Pancreas (tissue), 10 donors: ENCODE measurements at regions not wholly inside any gene's neighbourhood (a gene's known extent, or its start where the extent isn't known, plus 50 kb on each side); places are given as distances from the start of the nearest gene placed in this dataset.

Source experiments
- ATAC-seq, 4 donors: fragments of 200-7000 bp; cut with Tn5 transposase; one replicate each; pipeline versions ENCODE4 v1.8.0 to v1.9.1; 2020; ENCODE audit warnings: mild to moderate bottlenecking in 4 of 4, moderate library complexity in 4 of 4
- DNase-seq, 6 donors: peaks; one replicate each; pipeline ENCODE4 v3.0.0-alpha.2; 2020
- FAIRE-seq: peaks from 2 replicates; lab custom pipeline; 2012; peaks lifted over from hg19 to GRCh38; lab: Jason Lieb, UNC
- H3K27ac ChIP-seq, 4 donors: fragments of 200-600 bp; sonication (generic); 1 replicate in 3 of 4; 2 replicates in 1 of 4; pipeline versions ENCODE4 v1.5.0 to v1.8.0; 2020
- H3K27me3 ChIP-seq, 4 donors: fragments of 200-600 bp; one replicate each; pipeline ENCODE4 v1.8.0; 2021
- H3K36me3 ChIP-seq, 3 donors: fragments of 200-600 bp; sonication (generic) in 1 of 3; one replicate each; pipeline versions ENCODE4 v1.5.0 to v1.8.0; 2020 to 2021
- H3K4me1 ChIP-seq, 3 donors: fragments of 200-600 bp; one replicate each; pipeline ENCODE4 v1.8.0; 2021
- H3K4me3 ChIP-seq, 4 donors: fragments of 200-600 bp; sonication (generic) in 2 of 4; one replicate each; pipeline versions ENCODE4 v1.5.0 to v1.8.0; 2020 to 2021
- H3K9me3 ChIP-seq, 4 donors: fragments of 200-600 bp; one replicate each; pipeline ENCODE4 v1.8.0; 2021
- WGBS, 2 donors: extraction: QIAGEN DNeasy Blood & Tissue Kit; methylation state at CpG; one replicate each; pipeline ENCODE4 v1.1.7; 2013; 5-methylcytosine and 5-hydroxymethylcytosine counted together
- intact Hi-C, 3 donors: fragments of 100-400 bp; cut with DNase I; formaldehyde crosslinking; loops; one replicate each; pipeline versions ENCODE4 v1.11.1 to v1.14.2; 2022
- TF ChIP-seq, protein P1 (sequence below), 4 donors: fragments of 200-600 bp; sonication (generic) in 3 of 4; IDR thresholded peaks; one replicate each; pipeline versions ENCODE4 v1.5.0 to v1.8.0; 2021; ENCODE audit warnings: antibody characterized with exemption in 4 of 4
- donor health status: healthy with polysubstance abuse.
- donor health status: DM: no; HTN: no; CAD: no; lungs with moderate emphysema.
- donor health status: DM: no; HTN: no; CAD: no.
- donor health status: control.
- donor health status: control.
- donor health status: Bipolar disorder and iron deficiency.
- donor health status: DM: yes; HTN: yes; CAD: no.
- donor health status: DM: no; HTN: no; CAD: no.
- donor health status: DM: no; HTN: no; CAD: no.
- donor health status: DM: yes; HTN: yes; CAD: no.

DNA sequence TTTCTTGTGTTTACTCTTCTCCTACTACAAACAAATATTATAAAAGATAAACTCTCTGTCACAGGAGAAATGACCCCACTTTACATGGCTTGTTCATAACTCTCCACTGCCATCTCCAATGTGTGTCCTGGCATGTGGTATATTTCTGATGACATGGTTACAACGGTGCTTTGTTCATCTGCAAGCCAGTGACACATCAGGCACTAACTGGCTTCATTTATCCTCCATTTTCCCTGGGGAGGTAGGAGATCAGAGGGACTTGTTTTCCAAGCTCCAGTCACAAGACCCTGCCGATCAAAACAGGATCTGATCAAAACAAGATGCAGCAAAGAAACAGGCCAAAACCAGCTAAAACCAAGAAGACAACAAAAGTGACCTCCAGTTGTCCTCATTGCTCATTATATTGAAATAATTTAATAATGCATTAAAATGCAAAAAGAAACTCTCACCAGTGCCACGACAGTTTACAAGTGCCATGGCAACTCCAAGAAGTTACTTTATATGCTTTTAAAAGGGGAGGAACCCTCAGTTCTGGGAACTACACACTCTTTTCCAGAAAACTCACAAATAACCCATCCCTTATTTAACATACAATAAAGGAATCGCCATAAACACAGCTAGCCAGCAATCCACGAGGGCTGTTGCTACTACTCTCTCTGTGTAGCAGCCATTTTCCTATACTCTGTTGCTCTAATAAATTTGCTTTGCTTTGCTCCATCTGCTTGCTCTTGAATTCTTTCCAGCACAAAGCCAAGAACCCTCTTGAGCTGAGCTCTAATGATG, 224.2 kb downstream of the XPNPEP1 start:
- H3K27ac ChIP-seq = no peak overlapping the region
- intact Hi-C loops = no loop called here
- no peak for FAIRE-seq
- no peak for DNase-seq
- H3K9me3 ChIP-seq = no peaks in the 10 kb centered on the region
- ATAC-seq = no peak
- 78 to 82% methylated on average over 5 of the region's 5 CpGs for WGBS, 2 donors
- no peaks in the 10 kb centered on the region for H3K27me3 ChIP-seq
- TF ChIP-seq, protein P1, sequence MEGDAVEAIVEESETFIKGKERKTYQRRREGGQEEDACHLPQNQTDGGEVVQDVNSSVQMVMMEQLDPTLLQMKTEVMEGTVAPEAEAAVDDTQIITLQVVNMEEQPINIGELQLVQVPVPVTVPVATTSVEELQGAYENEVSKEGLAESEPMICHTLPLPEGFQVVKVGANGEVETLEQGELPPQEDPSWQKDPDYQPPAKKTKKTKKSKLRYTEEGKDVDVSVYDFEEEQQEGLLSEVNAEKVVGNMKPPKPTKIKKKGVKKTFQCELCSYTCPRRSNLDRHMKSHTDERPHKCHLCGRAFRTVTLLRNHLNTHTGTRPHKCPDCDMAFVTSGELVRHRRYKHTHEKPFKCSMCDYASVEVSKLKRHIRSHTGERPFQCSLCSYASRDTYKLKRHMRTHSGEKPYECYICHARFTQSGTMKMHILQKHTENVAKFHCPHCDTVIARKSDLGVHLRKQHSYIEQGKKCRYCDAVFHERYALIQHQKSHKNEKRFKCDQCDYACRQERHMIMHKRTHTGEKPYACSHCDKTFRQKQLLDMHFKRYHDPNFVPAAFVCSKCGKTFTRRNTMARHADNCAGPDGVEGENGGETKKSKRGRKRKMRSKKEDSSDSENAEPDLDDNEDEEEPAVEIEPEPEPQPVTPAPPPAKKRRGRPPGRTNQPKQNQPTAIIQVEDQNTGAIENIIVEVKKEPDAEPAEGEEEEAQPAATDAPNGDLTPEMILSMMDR (IDR thresholded peaks at IDR 0.05) = no peak
- H3K36me3 ChIP-seq = no peaks in the 10 kb centered on the region
- no peak overlapping the region for H3K4me3 ChIP-seq
- peaks cover 0 to 6% (median 0%) of the 10 kb centered on the region in 3 donors for H3K4me1 ChIP-seq

DNA sequence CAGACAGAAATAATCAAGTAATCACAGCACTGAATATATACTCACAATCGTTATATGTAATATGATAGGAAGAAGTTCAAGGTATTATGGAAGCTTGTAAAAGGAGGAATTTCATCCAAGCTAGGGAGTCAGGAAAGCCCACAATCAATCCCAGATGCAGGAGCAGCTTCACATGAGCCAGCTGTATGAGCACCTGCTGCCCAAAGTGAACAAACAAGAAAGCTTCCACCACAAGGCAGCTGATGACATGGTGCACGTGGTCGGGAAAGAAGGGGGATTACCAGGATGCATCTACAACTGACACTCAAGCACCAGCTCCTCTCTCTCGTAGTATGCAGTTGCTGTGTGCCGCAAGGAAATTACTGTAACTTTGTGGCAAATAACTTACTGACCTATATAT, 225.2 kb downstream of the XPNPEP1 start:
- DNase-seq = no peak

DNA sequence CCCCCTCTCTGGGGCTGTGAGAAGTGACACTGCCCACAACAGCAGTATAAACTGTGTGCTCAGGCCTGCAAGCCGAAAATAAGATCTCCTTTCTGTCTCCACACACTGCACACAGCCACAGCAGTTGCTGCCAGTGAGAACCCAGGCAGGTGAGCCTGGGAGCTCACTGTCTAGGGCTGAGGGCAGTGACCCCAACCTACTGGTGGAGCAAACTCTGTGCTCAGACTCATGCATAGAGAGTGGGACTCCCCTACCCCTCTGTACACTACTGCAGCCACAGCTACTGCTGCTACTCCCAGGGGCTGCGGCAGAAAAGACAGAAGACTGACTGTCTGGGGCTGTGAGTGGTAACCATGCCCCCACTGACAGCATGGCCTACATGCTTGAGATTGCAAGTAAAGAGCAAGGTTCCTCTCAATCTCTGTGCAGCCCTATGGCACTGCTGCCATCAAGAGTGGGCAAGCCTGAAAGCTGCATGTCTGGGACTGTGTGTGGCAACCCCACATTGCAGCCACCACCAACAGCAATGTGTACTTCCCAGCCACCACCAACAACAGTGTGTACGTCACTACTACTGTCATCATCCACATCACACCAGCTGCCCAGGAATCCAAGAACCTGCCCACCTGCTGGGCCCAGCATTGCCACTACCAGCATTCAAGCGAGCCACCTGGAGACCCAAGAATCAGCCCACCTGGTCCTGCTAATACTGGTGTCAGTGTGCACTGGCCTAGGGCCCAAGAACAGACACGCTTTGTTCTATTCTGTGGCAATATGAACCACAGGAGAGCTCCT, 226.1 kb downstream of the XPNPEP1 start:
- peak; percentile 27 to 85 (median 70) for ATAC-seq
- WGBS, 2 donors = 79 to 88% methylated on average over 5 of the region's 5 CpGs
- intact Hi-C loops = no loop called here

More for the DNA sequence above, 225.2 kb downstream of the XPNPEP1 start:
- intact Hi-C loops = no loop called here
- Histone ChIP-seq H3K4me3 (no peak overlapping the region), H3K4me1 (peaks cover 0 to 6% (median 0%) of the 10 kb centered on the region in 3 donors), H3K9me3 (no peaks in the 10 kb centered on the region), H3K27ac (no peak overlapping the region), H3K27me3 (no peaks in the 10 kb centered on the region), H3K36me3 (no peaks in the 10 kb centered on the region)
- TF ChIP-seq, protein P1 (IDR thresholded peaks at IDR 0.05) = no peak
- 54 to 66% methylated on average over 5 of the region's 5 CpGs for WGBS, 2 donors
- ATAC-seq = no peak
- no peak for FAIRE-seq

DNA sequence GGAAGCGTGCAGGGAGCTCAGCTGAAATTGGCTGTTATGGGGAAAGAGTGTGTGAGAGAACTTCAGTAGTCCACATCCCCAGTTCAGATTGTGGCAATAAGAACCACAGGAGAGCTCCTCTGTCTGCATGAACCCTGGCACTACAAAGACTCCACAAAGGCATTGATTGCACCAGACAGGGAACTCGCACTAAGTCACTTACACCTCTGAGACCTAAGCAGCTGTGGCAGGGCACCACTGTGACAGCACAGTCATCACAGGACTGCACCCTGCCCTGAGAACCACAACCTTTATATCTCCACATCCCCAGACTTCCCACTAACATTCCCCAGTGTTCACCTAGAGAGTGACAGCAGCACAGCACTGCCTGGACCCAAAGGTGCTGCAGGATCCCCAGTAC, 226.8 kb downstream of the XPNPEP1 start:
- H3K27me3 ChIP-seq = no peaks in the 10 kb centered on the region
- no peak overlapping the region for H3K27ac ChIP-seq
- H3K4me3 ChIP-seq = no peak overlapping the region
- FAIRE-seq = no peak
- WGBS, 2 donors = 70 to 79% methylated on average over 2 of the region's 2 CpGs
- no peak for DNase-seq
- ATAC-seq = peak in 3 of 4 donors; percentile 54 to 73 (median 72)
- no peaks in the 10 kb centered on the region for H3K36me3 ChIP-seq
- intact Hi-C loops = no loop called here
- TF ChIP-seq, protein P1 (IDR thresholded peaks at IDR 0.05) = no peak
- peaks cover 0 to 6% (median 0%) of the 10 kb centered on the region in 3 donors for H3K4me1 ChIP-seq
- no peaks in the 10 kb centered on the region for H3K9me3 ChIP-seq

More for the DNA sequence above, 226.1 kb downstream of the XPNPEP1 start:
- peak in 3 of 6 donors; percentile 17 to 34 (median 30) for DNase-seq
- no peak for FAIRE-seq
- H3K4me1 ChIP-seq = peaks cover 0 to 6% (median 0%) of the 10 kb centered on the region in 3 donors
- no peaks in the 10 kb centered on the region for H3K36me3 ChIP-seq
- H3K27me3 ChIP-seq = no peaks in the 10 kb centered on the region
- H3K9me3 ChIP-seq = no peaks in the 10 kb centered on the region
- no peak overlapping the region for H3K4me3 ChIP-seq
- TF ChIP-seq, protein P1 (IDR thresholded peaks at IDR 0.05) = no peak
- no peak overlapping the region for H3K27ac ChIP-seq
